ENCODE measurements at regions not wholly inside any gene's neighbourhood (a gene's known extent, or its start where the extent isn't known, plus 50 kb on each side); places are given as distances from the start of the nearest gene placed in this dataset.
"Not testable (repeated sequence)": the region's sequence is repeated elsewhere in the genome, so short reads cannot be mapped to it uniquely, and the experiment has no call there.

DNA sequence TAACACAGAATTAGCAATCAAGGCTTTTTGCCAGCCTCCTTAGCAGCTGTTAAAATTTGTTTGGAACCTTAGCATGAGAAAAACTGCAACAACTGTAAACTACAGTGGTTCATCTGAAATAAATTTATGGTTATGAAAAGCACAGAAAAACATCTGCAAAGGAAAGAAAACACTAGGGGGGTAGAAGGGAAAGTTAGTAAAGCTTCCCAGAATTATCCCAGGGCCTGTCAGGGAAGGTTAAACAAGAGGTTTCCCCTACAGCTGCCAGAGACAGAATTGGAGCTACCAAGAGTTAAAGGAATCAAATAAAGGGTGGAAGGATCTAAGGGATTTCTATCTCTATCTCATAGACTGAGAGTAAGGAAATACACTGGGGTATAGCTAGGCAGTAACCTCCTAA is 234.7 kb upstream of the DIAPH2 start:
- no peaks in the 10 kb centered on the region for H3K27me3 ChIP-seq (ENCODE audit: insufficient read depth, low read length)
- H3K4me3 ChIP-seq (ENCODE audit: low read length) = no peak overlapping the region
- H3K36me3 ChIP-seq (ENCODE audit: insufficient read depth, low read length) = no peaks in the 10 kb centered on the region
- no peak overlapping the region for H3K27ac ChIP-seq (ENCODE audit: low read depth, low read length)
- H3K9ac ChIP-seq (ENCODE audit: low read depth, low read length) = no peak overlapping the region
- H3K9me3 ChIP-seq (ENCODE audit: insufficient read depth, low read depth, low read length) = no peaks in the 10 kb centered on the region
- H3K4me1 ChIP-seq (ENCODE audit: insufficient read depth, low read length) = no peaks in the 10 kb centered on the region

- Histone ChIP-seq H3K27me3 (ENCODE audit: insufficient read depth, low read length) (no peaks in the 10 kb centered on the region), H3K9me3 (ENCODE audit: insufficient read depth, low read depth, low read length) (no peaks in the 10 kb centered on the region), H3K9ac (ENCODE audit: low read depth, low read length) (no peak overlapping the region), H3K4me1 (ENCODE audit: insufficient read depth, low read length) (no peaks in the 10 kb centered on the region), H3K4me3 (ENCODE audit: low read length) (no peak overlapping the region), H3K36me3 (ENCODE audit: insufficient read depth, low read length) (no peaks in the 10 kb centered on the region), H3K27ac (ENCODE audit: low read depth, low read length) (no peak overlapping the region)
- WGBS = 95% methylated on average over 3 of the region's 3 CpGs
Measured at GRCh38 chrX:96453139-96453538, 231.5 kb upstream of the DIAPH2 start.

DNA sequence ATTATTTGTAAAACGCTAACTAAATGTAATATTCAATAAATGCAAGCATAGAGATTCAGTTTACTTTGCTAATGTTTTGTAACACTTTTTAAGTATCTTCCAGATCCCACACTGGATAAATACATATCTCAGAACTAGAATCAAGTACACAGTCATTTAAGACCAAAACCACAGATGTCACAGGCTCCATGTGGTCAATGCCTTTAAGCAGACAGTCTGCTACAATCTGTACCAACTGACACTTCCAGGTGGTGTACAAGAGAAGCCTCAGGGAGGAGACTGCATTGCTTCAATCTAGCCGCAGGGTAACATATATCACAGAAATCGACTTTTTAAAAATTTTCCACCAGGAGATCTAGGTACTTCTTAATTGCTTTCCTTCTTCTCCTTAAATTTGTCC is 229.6 kb upstream of the DIAPH2 start:
- no peak overlapping the region for H3K4me3 ChIP-seq (ENCODE audit: low read length)
- H3K9ac ChIP-seq (ENCODE audit: low read depth, low read length) = no peak overlapping the region
- no peaks in the 10 kb centered on the region for H3K4me1 ChIP-seq (ENCODE audit: insufficient read depth, low read length)
- no peaks in the 10 kb centered on the region for H3K27me3 ChIP-seq (ENCODE audit: insufficient read depth, low read length)
- WGBS = 100% methylated on average over 2 of the region's 3 CpGs
- H3K27ac ChIP-seq (ENCODE audit: low read depth, low read length) = no peak overlapping the region
- no peaks in the 10 kb centered on the region for H3K9me3 ChIP-seq (ENCODE audit: insufficient read depth, low read depth, low read length)
- no peaks in the 10 kb centered on the region for H3K36me3 ChIP-seq (ENCODE audit: insufficient read depth, low read length)

DNA sequence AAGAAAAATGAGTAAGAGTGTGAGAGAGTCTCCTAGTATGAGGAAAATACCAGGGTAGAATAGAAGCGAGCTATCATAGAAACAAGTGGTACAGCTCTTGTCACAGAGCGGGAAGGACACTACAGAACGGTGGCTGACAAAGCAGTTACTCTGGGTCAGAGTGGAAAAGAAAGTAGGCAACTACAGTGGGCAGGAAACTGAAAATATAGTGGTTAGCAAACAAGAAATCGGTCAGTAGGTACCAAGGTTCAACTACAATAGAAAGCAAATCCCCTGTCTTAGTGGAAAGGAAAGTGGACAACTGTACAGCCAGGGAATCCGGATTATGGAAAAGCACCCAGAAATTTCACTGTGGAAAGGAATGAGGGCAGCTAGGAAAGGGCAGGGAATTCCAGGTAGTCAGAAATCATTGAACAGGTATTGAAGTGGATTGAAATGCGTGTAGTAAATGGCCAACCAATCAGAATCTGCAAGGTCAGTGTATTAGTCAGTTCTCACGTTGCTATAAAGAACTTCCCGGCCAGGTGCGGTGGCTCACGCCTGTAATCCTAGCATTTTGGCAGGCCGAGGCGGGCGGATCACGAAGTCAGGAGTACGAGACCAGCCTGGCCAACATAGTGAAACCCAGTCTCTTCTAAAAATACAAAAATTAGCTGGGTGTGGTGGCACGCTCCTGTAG is 219.6 kb upstream of the DIAPH2 start:
- WGBS = 97% methylated on average over 16 of the region's 16 CpGs
- Histone ChIP-seq H3K9ac (ENCODE audit: low read depth, low read length) (no peak overlapping the region), H3K9me3 (ENCODE audit: insufficient read depth, low read depth, low read length) (no peaks in the 10 kb centered on the region), H3K27ac (ENCODE audit: low read depth, low read length) (no peak overlapping the region), H3K4me1 (ENCODE audit: insufficient read depth, low read length) (no peaks in the 10 kb centered on the region), H3K4me3 (ENCODE audit: low read length) (no peak overlapping the region), H3K27me3 (ENCODE audit: insufficient read depth, low read length) (no peaks in the 10 kb centered on the region), H3K36me3 (ENCODE audit: insufficient read depth, low read length) (no peaks in the 10 kb centered on the region)

- Histone ChIP-seq H3K27me3 (ENCODE audit: insufficient read depth, low read length) (no peaks in the 10 kb centered on the region), H3K4me1 (ENCODE audit: insufficient read depth, low read length) (no peaks in the 10 kb centered on the region), H3K27ac (ENCODE audit: low read depth, low read length) (no peak overlapping the region), H3K9ac (ENCODE audit: low read depth, low read length) (no peak overlapping the region), H3K4me3 (ENCODE audit: low read length) (no peak overlapping the region), H3K36me3 (ENCODE audit: insufficient read depth, low read length) (no peaks in the 10 kb centered on the region), H3K9me3 (ENCODE audit: insufficient read depth, low read depth, low read length) (no peaks in the 10 kb centered on the region)
- WGBS = 95% methylated on average over 3 of the region's 4 CpGs
Measured at GRCh38 chrX:96474029-96474740, 210.5 kb upstream of the DIAPH2 start.

- Histone ChIP-seq H3K9ac (ENCODE audit: low read depth, low read length) (no peak overlapping the region), H3K27ac (ENCODE audit: low read depth, low read length) (no peak overlapping the region), H3K36me3 (ENCODE audit: insufficient read depth, low read length) (no peaks in the 10 kb centered on the region), H3K4me1 (ENCODE audit: insufficient read depth, low read length) (no peaks in the 10 kb centered on the region), H3K27me3 (ENCODE audit: insufficient read depth, low read length) (no peaks in the 10 kb centered on the region), H3K9me3 (ENCODE audit: insufficient read depth, low read depth, low read length) (no peaks in the 10 kb centered on the region), H3K4me3 (ENCODE audit: low read length) (no peak overlapping the region)
- WGBS = 88% methylated on average over 1 of the region's 1 CpG
Measured at GRCh38 chrX:96474741-96475125, 209.9 kb upstream of the DIAPH2 start.

GRCh38 chrX:96480081-96480480 is 204.6 kb upstream of the DIAPH2 start:
- no peak overlapping the region for H3K9ac ChIP-seq (ENCODE audit: low read depth, low read length)
- peaks cover 10% of the 10 kb centered on the region for H3K4me1 ChIP-seq (ENCODE audit: insufficient read depth, low read length)
- WGBS = 93% methylated on average over 2 of the region's 5 CpGs
- no peaks in the 10 kb centered on the region for H3K9me3 ChIP-seq (ENCODE audit: insufficient read depth, low read depth, low read length)
- no peak overlapping the region for H3K4me3 ChIP-seq (ENCODE audit: low read length)
- H3K27me3 ChIP-seq (ENCODE audit: insufficient read depth, low read length) = no peaks in the 10 kb centered on the region
- no peak overlapping the region for H3K27ac ChIP-seq (ENCODE audit: low read depth, low read length)
- H3K36me3 ChIP-seq (ENCODE audit: insufficient read depth, low read length) = no peaks in the 10 kb centered on the region

DNA sequence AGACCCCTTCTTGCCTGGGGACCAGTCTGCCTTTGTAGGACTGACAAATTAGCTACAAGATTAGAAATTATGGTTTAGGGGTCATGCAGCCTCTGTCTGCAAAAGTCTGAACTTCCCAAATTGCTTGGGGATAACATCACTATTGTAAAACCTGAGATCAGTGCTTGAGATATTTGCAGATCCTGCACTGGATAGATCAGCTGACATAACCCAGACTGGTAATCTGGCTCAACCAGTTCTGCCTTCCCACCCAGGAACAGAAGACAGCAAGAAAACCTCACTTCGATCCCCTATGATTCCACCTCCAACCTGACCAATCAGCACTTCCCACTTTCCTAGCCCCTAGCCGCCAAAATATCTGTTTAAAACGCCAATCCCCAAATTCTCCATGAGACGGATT is 202.8 kb upstream of the DIAPH2 start:
- H3K9ac ChIP-seq (ENCODE audit: low read depth, low read length) = no peak overlapping the region
- no peaks in the 10 kb centered on the region for H3K36me3 ChIP-seq (ENCODE audit: insufficient read depth, low read length)
- no peak overlapping the region for H3K4me3 ChIP-seq (ENCODE audit: low read length)
- H3K27me3 ChIP-seq (ENCODE audit: insufficient read depth, low read length) = no peaks in the 10 kb centered on the region
- H3K9me3 ChIP-seq (ENCODE audit: insufficient read depth, low read depth, low read length) = no peaks in the 10 kb centered on the region
- WGBS = 93% methylated on average over 4 of the region's 4 CpGs
- peaks cover 10% of the 10 kb centered on the region for H3K4me1 ChIP-seq (ENCODE audit: insufficient read depth, low read length)
- H3K27ac ChIP-seq (ENCODE audit: low read depth, low read length) = no peak overlapping the region

DNA sequence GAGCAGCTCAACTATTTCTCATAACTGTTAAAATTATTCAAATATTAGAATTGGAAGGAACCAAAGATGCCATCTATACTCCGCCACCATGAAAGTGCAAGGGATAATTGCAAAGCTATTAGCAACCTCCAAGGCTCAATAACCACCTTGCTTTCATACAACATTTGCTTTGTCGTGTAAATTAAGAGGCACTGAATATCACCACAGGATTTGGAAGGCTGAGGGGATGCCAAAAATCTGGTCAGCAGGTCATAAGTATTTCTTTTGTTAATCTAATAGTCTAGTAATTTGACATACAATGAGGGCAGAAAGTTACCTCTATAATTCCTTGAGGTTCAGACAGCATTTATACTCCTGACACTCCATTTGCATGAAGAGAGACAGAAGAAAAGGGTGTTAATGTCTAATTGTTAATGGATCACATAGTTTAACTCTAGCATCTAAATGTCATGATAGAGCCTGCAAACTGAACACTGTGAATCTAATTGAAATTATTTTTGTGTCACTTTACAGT is 200.9 kb upstream of the DIAPH2 start:
- H3K27me3 ChIP-seq (ENCODE audit: insufficient read depth, low read length) = no peaks in the 10 kb centered on the region
- H3K27ac ChIP-seq (ENCODE audit: low read depth, low read length) = peak overlapping the region; percentile 67; the same call in 1 of the 2 replicates
- WGBS = 80% methylated on average over 2 of the region's 2 CpGs
- no peak overlapping the region for H3K4me3 ChIP-seq (ENCODE audit: low read length)
- no peaks in the 10 kb centered on the region for H3K36me3 ChIP-seq (ENCODE audit: insufficient read depth, low read length)
- H3K9me3 ChIP-seq (ENCODE audit: insufficient read depth, low read depth, low read length) = no peaks in the 10 kb centered on the region
- H3K4me1 ChIP-seq (ENCODE audit: insufficient read depth, low read length) = peaks cover 10% of the 10 kb centered on the region
- no peak overlapping the region for H3K9ac ChIP-seq (ENCODE audit: low read depth, low read length)

- not testable (repeated sequence) for H3K9me3 ChIP-seq (ENCODE audit: insufficient read depth, low read depth, low read length)
- WGBS = 94% methylated on average over 11 of the region's 11 CpGs
Measured at GRCh38 chrX:96486687-96487086, 198.0 kb upstream of the DIAPH2 start.

DNA sequence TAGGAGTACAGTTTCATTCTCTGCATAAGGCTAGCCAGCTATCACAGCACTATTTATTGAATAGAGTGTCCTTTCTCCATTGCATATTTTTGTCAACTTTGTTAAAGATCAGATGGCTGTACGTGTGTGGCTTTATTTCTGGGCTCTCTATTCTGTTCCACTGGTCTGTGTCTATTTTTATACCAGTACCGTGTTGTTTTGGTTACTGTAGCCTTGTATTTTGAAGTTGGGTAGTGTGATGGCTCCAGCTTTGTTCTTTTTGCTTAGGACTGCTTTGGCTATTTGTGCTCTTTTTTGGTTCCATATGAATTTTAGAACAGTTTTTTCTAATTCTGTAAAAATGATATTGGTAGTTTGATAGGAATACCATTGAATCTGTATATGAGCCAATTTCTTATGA is 182.1 kb upstream of the DIAPH2 start:
- Histone ChIP-seq H3K27me3 (ENCODE audit: insufficient read depth, low read length) (no peaks in the 10 kb centered on the region), H3K27ac (ENCODE audit: low read depth, low read length) (no peak overlapping the region), H3K4me3 (ENCODE audit: low read length) (no peak overlapping the region), H3K9ac (ENCODE audit: low read depth, low read length) (no peak overlapping the region), H3K9me3 (ENCODE audit: insufficient read depth, low read depth, low read length) (no peaks in the 10 kb centered on the region), H3K4me1 (ENCODE audit: insufficient read depth, low read length) (no peaks in the 10 kb centered on the region), H3K36me3 (ENCODE audit: insufficient read depth, low read length) (no peaks in the 10 kb centered on the region)
- 93% methylated on average over 1 of the region's 2 CpGs for WGBS

More at GRCh38 chrX:96486687-96487086, 198.0 kb upstream of the DIAPH2 start:
- H3K4me1 ChIP-seq (ENCODE audit: insufficient read depth, low read length); H3K27me3 ChIP-seq (ENCODE audit: insufficient read depth, low read length); H3K36me3 ChIP-seq (ENCODE audit: insufficient read depth, low read length); H3K9ac ChIP-seq (ENCODE audit: low read depth, low read length); H3K4me3 ChIP-seq (ENCODE audit: low read length); H3K27ac ChIP-seq (ENCODE audit: low read depth, low read length): not testable (repeated sequence)

All from HUES64 (cell line).